ENCODE measurements at regions not wholly inside any gene's neighbourhood (a gene's known extent, or its start where the extent isn't known, plus 50 kb on each side); places are given as distances from the start of the nearest gene placed in this dataset.

- Histone ChIP-seq H3K4me3 (ENCODE audit: control insufficient read depth in 2 of 3, extremely low read depth in 1 of 3, insufficient read depth in 2 of 3, low read depth in 1 of 3, low read length in 3 of 3) (no peak overlapping the region), H3K36me3 (ENCODE audit: control insufficient read depth in 2 of 2, extremely low read depth in 1 of 2, insufficient read depth in 2 of 2, low read length in 2 of 2) (no peaks in the 10 kb centered on the region), H4K20me1 (ENCODE audit: control insufficient read depth, extremely low read depth, insufficient read depth, low read length) (no peaks in the 10 kb centered on the region), H2AFZ (ENCODE audit: control insufficient read depth, low read length) (no peak overlapping the region), H3K9me1 (ENCODE audit: control insufficient read depth, extremely low read depth, insufficient read depth, low read length) (no peaks in the 10 kb centered on the region), H3K9me3 (ENCODE audit: control insufficient read depth, low read depth, low read length) (no peaks in the 10 kb centered on the region), H3K9ac (ENCODE audit: control insufficient read depth, extremely low read depth, insufficient read depth, low read length) (no peak overlapping the region), H3K27me3 (ENCODE audit: control insufficient read depth, extremely low read depth, insufficient read depth, low read length) (no peaks in the 10 kb centered on the region), H3K4me2 (ENCODE audit: control insufficient read depth, extremely low read depth, insufficient read depth, low read depth, low read length) (no peak overlapping the region), H3K4me1 (ENCODE audit: control insufficient read depth, extremely low read depth, insufficient read depth, low read length) (no peaks in the 10 kb centered on the region), H3K27ac (ENCODE audit: control insufficient read depth, insufficient read depth, low read length) (no peak overlapping the region), H3K79me2 (ENCODE audit: control insufficient read depth, insufficient read depth, low read length) (no peaks in the 10 kb centered on the region)
- dilution Hi-C loops (cut with MboI; ENCODE audit: extremely low pct_ligation_motif_present, low sequenced_read_pairs), result no loop called here
- FAIRE-seq (no peak), DNase-seq (ENCODE audit: low read depth, low spot score) (no peak)
- TF ChIP-seq, protein P1, sequence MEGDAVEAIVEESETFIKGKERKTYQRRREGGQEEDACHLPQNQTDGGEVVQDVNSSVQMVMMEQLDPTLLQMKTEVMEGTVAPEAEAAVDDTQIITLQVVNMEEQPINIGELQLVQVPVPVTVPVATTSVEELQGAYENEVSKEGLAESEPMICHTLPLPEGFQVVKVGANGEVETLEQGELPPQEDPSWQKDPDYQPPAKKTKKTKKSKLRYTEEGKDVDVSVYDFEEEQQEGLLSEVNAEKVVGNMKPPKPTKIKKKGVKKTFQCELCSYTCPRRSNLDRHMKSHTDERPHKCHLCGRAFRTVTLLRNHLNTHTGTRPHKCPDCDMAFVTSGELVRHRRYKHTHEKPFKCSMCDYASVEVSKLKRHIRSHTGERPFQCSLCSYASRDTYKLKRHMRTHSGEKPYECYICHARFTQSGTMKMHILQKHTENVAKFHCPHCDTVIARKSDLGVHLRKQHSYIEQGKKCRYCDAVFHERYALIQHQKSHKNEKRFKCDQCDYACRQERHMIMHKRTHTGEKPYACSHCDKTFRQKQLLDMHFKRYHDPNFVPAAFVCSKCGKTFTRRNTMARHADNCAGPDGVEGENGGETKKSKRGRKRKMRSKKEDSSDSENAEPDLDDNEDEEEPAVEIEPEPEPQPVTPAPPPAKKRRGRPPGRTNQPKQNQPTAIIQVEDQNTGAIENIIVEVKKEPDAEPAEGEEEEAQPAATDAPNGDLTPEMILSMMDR (optimal IDR thresholded peaks at IDR 0.05 in 1 of 3, IDR thresholded peaks at IDR 0.05 in 1 of 3, conservative IDR thresholded peaks at IDR 0.05 in 1 of 3; ENCODE audit: extremely low read depth in 1 of 3, insufficient read depth in 2 of 3, low read length in 3 of 3), result no peak
- TF ChIP-seq EZH2 (IDR thresholded peaks at IDR 0.05; ENCODE audit: low read length), result no peak
Observed at GRCh38 chr3:150267288-150267687, 140.8 kb upstream of the TSC22D2 start.

GRCh38 chr3:150265305-150265704 is 142.8 kb upstream of the TSC22D2 start:
- Histone ChIP-seq H3K4me2 (ENCODE audit: control insufficient read depth, extremely low read depth, insufficient read depth, low read depth, low read length) (no peak overlapping the region), H3K4me3 (ENCODE audit: control insufficient read depth in 2 of 3, extremely low read depth in 1 of 3, insufficient read depth in 2 of 3, low read depth in 1 of 3, low read length in 3 of 3) (no peak overlapping the region), H3K79me2 (ENCODE audit: control insufficient read depth, insufficient read depth, low read length) (no peaks in the 10 kb centered on the region), H2AFZ (ENCODE audit: control insufficient read depth, low read length) (no peak overlapping the region), H3K27ac (ENCODE audit: control insufficient read depth, insufficient read depth, low read length) (no peak overlapping the region), H3K9me3 (ENCODE audit: control insufficient read depth, low read depth, low read length) (no peaks in the 10 kb centered on the region), H3K9ac (ENCODE audit: control insufficient read depth, extremely low read depth, insufficient read depth, low read length) (no peak overlapping the region), H3K9me1 (ENCODE audit: control insufficient read depth, extremely low read depth, insufficient read depth, low read length) (no peaks in the 10 kb centered on the region), H3K36me3 (ENCODE audit: control insufficient read depth in 2 of 2, extremely low read depth in 1 of 2, insufficient read depth in 2 of 2, low read length in 2 of 2) (no peaks in the 10 kb centered on the region), H4K20me1 (ENCODE audit: control insufficient read depth, extremely low read depth, insufficient read depth, low read length) (no peaks in the 10 kb centered on the region), H3K4me1 (ENCODE audit: control insufficient read depth, extremely low read depth, insufficient read depth, low read length) (no peaks in the 10 kb centered on the region), H3K27me3 (ENCODE audit: control insufficient read depth, extremely low read depth, insufficient read depth, low read length) (no peaks in the 10 kb centered on the region)
- dilution Hi-C loops (cut with MboI; ENCODE audit: extremely low pct_ligation_motif_present, low sequenced_read_pairs), result no loop called here
- TF ChIP-seq EZH2 (IDR thresholded peaks at IDR 0.05; ENCODE audit: low read length), result no peak
- TF ChIP-seq, protein P1 (optimal IDR thresholded peaks at IDR 0.05 in 1 of 3, IDR thresholded peaks at IDR 0.05 in 1 of 3, conservative IDR thresholded peaks at IDR 0.05 in 1 of 3; ENCODE audit: extremely low read depth in 1 of 3, insufficient read depth in 2 of 3, low read length in 3 of 3), result no peak
- no peak for DNase-seq (ENCODE audit: low read depth, low spot score)
- FAIRE-seq, result no peak
